ENCODE measurements at regions not wholly inside any gene's neighbourhood (a gene's known extent, or its start where the extent isn't known, plus 50 kb on each side); places are given as distances from the start of the nearest gene placed in this dataset.

DNA sequence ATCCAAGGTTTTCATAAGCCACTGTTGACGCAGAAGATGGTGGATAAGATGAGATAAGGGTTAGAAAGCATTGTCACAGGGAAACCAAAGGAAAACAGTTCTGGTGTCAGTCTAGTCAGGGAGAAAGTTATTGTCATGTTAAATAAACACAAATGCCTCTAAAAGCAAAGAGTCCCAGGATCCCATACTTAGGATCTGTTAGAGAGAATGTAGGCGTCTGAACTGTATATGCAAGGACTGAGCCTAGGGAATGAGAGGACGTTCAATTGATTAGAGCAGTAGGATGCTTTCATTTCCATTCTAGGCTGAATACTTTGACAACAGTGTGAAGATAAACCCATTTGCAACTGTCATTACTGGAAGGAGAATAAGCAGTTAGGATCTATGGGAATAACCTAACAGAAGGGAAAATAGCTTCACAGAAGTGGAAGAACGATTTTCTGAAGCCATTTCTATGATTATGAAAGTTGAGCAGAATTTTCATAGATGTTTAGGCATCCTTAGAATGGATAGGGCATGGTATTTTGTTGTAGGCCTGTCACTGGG is 1149.1 kb upstream of the CDH8 start:
- ATAC-seq = no peak
- H3K27me3 ChIP-seq = no peaks in the 10 kb centered on the region

DNA sequence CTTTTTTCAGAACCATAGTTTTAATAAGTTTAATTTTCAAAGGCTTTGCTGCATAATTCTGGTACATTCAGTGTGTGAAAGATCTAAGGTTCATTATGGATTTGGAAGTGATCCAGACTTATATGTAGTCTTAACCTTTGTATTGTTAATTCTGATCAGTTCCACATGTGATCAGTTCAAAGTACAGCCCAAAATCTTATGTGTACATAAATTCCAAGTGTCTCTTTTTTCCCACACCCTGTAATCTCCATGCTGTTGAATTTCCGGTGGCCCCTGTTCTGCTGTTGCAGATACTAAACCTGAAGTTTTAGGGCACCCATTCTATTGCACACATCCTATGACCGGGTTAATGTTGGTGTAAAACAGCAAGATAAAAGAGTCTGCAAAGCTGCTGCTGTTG is 1147.5 kb upstream of the CDH8 start:
- ATAC-seq (no peak), DNase-seq (no peak)
- H3K4me3 ChIP-seq = no peak overlapping the region
- H3K4me1 ChIP-seq = no peaks in the 10 kb centered on the region
- no peaks in the 10 kb centered on the region for H3K36me3 ChIP-seq
- intact Hi-C loops (cut with DNase I) = no loop called here
- TF ChIP-seq, protein P1, sequence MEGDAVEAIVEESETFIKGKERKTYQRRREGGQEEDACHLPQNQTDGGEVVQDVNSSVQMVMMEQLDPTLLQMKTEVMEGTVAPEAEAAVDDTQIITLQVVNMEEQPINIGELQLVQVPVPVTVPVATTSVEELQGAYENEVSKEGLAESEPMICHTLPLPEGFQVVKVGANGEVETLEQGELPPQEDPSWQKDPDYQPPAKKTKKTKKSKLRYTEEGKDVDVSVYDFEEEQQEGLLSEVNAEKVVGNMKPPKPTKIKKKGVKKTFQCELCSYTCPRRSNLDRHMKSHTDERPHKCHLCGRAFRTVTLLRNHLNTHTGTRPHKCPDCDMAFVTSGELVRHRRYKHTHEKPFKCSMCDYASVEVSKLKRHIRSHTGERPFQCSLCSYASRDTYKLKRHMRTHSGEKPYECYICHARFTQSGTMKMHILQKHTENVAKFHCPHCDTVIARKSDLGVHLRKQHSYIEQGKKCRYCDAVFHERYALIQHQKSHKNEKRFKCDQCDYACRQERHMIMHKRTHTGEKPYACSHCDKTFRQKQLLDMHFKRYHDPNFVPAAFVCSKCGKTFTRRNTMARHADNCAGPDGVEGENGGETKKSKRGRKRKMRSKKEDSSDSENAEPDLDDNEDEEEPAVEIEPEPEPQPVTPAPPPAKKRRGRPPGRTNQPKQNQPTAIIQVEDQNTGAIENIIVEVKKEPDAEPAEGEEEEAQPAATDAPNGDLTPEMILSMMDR (IDR thresholded peaks at IDR 0.05) = no peak
- no peak overlapping the region for H3K27ac ChIP-seq
- no peaks in the 10 kb centered on the region for H3K27me3 ChIP-seq
- H3K9me3 ChIP-seq = no peaks in the 10 kb centered on the region

More for the DNA sequence above, 1149.1 kb upstream of the CDH8 start:
- no peaks in the 10 kb centered on the region for H3K4me1 ChIP-seq
- H3K36me3 ChIP-seq = no peaks in the 10 kb centered on the region
- DNase-seq = no peak
- TF ChIP-seq, protein P1 (IDR thresholded peaks at IDR 0.05) = no peak
- no peak overlapping the region for H3K27ac ChIP-seq
- no peak overlapping the region for H3K4me3 ChIP-seq
- intact Hi-C loops (cut with DNase I) = no loop called here
- no peaks in the 10 kb centered on the region for H3K9me3 ChIP-seq

DNA sequence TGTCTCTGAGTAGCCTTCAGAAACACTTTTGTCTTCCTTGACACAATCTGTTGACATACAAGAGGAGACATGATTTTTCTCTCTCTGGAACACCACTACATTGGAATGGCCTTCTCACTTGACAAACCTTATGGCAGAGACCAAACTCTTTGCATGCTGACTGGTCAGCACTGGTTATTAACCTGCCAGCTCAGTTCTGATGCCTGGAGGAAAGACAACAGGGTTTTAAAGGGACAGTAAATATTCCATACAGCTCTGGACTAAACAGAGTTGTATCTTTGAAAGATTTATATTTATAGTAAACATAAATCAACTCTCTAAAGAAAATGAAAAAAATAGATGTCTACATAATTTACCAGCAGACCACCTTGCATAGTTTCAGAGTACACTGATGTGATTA is 1139.1 kb upstream of the CDH8 start:
- no peaks in the 10 kb centered on the region for H3K4me1 ChIP-seq
- no peak overlapping the region for H3K4me3 ChIP-seq
- H3K27ac ChIP-seq = no peak overlapping the region
- ATAC-seq (no peak), DNase-seq (no peak)
- no peaks in the 10 kb centered on the region for H3K27me3 ChIP-seq
- H3K36me3 ChIP-seq = no peaks in the 10 kb centered on the region
- intact Hi-C loops (cut with DNase I) = no loop called here
- no peaks in the 10 kb centered on the region for H3K9me3 ChIP-seq
- TF ChIP-seq, protein P1 (IDR thresholded peaks at IDR 0.05) = no peak

DNA sequence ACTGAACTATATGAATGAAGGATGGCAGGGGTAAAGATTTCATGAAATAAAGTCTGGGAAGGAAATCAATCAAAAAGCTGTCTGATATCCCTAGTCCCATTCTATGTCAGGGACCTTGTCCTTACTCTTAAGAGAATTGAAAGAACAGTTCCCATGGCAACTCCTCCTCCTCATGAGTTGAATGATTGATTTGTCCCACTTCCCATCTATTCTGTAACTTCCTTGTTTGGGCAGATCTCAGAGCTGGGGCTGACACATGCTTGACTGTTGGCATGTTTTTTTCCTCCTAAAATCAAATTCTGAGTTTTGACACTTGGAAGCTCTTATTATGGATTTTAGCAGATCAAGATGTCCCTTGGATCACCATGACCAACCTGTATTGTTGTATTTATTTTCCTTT is 1138.6 kb upstream of the CDH8 start:
- intact Hi-C loops (cut with DNase I) = no loop called here
- Histone ChIP-seq H3K4me3 (no peak overlapping the region), H3K4me1 (no peaks in the 10 kb centered on the region), H3K9me3 (no peaks in the 10 kb centered on the region), H3K27me3 (no peaks in the 10 kb centered on the region), H3K36me3 (no peaks in the 10 kb centered on the region), H3K27ac (no peak overlapping the region)
- TF ChIP-seq, protein P1 (IDR thresholded peaks at IDR 0.05) = no peak
- DNase-seq (no peak), ATAC-seq (no peak)

DNA sequence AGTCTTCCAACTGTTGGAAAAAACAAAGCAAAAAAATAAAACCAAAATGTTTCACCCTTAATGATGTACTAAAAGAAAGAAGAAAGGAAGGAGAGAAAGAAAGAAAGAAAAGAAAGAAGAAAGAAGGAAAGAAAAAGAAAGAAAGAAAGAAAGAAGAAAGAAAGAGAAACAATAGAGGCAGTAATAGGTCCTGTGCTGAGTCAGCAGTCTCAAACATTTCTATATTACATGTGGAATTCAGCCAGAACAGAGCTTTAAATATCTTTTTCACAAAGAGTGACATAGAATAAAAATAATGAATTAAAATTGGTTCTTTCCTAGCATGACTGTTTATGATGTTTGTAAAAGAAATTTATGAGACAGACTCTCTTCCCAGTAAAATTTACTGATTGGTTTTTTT is 1135.3 kb upstream of the CDH8 start:
- no peaks in the 10 kb centered on the region for H3K36me3 ChIP-seq
- intact Hi-C loops (cut with DNase I) = no loop called here
- DNase-seq = no peak
- no peak overlapping the region for H3K27ac ChIP-seq
- H3K27me3 ChIP-seq = no peaks in the 10 kb centered on the region
- ATAC-seq = no peak
- H3K4me1 ChIP-seq = no peaks in the 10 kb centered on the region
- no peak overlapping the region for H3K4me3 ChIP-seq
- no peaks in the 10 kb centered on the region for H3K9me3 ChIP-seq
- TF ChIP-seq, protein P1 (IDR thresholded peaks at IDR 0.05) = no peak

DNA sequence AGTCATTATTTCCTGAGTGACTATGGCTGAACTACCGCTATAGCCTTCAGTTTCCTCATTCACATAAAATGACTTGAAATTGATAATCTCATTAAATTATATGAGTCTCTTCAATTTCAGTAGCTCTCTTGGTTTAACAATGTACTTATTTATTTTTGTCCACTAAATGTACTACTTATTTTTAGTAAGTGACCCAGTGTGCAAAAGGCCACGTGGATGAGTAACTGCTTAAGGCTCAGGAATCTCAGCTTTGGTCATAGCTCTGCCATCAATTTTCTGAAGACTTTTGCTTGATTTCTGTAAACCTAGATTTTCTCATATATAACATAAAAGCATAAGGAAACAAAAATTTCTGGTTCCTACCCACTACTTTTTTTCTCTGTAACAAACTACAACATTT is 1132.9 kb upstream of the CDH8 start:
- Histone ChIP-seq H3K9me3 (no peaks in the 10 kb centered on the region), H3K4me1 (no peaks in the 10 kb centered on the region), H3K27me3 (no peaks in the 10 kb centered on the region), H3K27ac (no peak overlapping the region), H3K36me3 (no peaks in the 10 kb centered on the region), H3K4me3 (no peak overlapping the region)
- TF ChIP-seq, protein P1 (IDR thresholded peaks at IDR 0.05) = no peak
- no peak for DNase-seq
- intact Hi-C loops (cut with DNase I) = no loop called here
- ATAC-seq = no peak

All from upper lobe of right lung (tissue), 1 donor.